DMS 273 treated with DMSO at 0.1 percent for 48 hours (cell line): ENCODE measurements at regions not wholly inside any gene's neighbourhood (a gene's known extent, or its start where the extent isn't known, plus 50 kb on each side); places are given as distances from the start of the nearest gene placed in this dataset.

Source experiments
- DNase-seq: peaks from one replicate; lab custom pipeline; 2025; lab: John Stamatoyannopoulos, UW

DNA sequence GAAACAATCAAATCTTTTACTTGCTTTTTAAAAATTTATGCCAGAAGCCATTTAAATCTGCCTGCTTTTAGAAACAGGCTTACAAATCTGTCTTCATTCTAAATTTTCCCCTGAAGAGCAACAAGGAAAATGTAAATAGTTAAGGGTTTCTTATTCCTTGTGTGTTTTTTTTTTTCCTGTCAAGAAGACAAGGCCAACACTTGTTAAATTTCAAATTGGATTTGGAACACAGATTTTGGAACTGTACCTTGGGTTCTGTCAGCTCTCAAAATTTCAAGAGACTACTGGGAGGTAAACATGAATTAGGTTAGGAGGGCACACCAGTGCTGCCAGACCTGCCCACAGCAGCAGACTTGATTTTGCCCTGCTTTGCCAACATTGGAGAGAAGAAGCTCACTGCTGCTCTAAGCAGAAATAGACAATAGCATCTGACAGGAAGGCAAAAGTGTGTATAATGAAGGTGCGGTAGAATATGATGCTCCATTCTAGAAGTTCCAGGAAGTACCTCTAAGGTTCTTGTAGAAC lies 121.7 kb downstream of the NHLRC3 start:
- DNase-seq: no peak

- DNase-seq: no peak
Measured at GRCh38 chr13:39167018-39167417, 128.8 kb downstream of the NHLRC3 start.

- DNase-seq: no peak
Measured at GRCh38 chr13:39170711-39171110, 132.5 kb downstream of the NHLRC3 start.

DNA sequence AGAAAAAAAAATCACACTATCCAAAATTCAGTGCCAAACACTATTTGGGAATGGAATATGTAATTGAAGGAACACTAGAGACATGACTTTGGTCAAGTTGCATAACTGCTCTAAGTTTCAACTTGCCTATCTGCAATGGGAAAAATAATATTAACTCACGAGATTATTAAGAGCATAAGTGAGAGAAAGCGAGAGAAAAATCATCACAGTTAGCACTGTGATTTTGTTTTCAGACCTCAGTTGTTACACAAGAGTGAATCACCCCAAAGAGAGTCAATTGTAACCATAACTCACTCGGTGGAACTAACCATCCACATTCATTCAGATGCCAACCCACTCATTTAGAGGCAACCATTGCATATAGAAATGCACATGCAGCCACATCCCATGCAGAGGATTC lies 147.1 kb downstream of the NHLRC3 start:
- no peak for DNase-seq

- no peak for DNase-seq
Measured at GRCh38 chr13:39186205-39186875, 148.1 kb downstream of the NHLRC3 start.

GRCh38 chr13:39189778-39190177 lies 151.5 kb downstream of the NHLRC3 start:
- no peak for DNase-seq

- DNase-seq: no peak
Measured at GRCh38 chr13:39196965-39197646, 158.8 kb downstream of the NHLRC3 start.

GRCh38 chr13:39197647-39198007 lies 159.4 kb downstream of the NHLRC3 start:
- no peak for DNase-seq

DNA sequence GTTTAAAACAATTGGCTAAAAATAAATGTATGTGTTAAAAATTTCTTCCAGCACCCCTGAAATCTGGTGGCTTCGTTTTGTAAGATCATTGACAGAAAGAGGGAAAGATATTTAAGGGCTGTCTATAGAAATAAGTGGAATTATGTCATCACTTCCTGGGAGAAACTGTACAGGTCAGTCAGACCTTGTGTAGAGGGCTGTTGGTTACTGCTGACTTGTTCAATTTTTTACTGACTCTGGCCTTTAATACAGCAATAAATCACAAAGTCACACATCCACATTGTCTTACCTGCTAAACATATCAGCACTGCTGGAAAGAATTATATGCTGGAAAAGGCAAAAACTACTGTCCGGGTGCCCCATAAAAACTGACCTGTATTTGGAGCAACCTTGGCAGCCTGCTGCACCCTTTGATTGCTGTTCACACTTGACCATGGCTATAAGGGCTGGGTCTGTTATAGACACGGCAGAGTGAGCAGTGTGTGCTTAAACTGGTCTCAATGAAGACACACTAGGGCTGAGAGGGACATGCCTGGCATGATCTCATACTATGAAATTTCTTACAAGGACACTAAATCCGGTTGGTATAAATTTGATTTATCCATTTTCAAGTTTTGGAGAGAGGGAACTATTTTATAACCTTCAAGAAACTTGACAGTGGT lies 162.1 kb downstream of the NHLRC3 start:
- DNase-seq: no peak

DNA sequence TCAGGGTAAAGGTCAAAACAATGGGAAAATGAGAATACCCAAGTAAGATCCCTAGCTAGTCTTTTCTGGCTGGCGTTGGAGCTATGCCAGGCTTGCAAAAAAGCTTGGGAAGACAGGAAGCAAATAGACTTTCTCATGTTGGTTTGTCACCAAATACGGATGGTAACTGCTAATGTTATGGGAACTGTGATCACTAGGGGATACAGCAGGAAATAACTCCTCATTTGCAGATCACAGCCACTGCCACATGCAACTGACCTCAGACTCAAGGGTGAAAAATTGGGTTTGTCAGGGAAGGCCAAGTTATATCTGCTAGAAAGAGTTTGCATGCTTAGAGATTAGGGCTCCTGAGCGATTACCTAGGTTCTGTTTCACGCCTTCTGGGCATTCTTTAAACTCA lies 162.9 kb downstream of the NHLRC3 start:
- no peak for DNase-seq

DNA sequence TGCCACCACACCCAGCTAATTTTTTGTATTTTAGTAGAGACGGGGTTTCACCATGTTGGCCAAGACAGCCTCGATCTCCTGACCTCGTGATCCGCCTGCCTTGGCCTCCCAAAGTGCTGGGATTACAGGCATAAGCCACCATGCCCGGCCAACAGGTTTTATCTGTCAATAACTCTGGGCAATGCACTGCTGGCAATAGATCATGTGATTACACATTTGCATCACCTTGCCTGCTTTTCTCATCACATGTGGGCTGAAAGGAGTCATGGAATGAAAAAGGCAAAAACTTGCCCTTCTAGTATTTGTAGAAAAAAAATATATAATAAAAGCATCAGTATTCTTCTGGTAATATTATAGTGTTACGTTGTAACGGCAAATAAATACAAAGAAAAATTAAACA lies 164.5 kb downstream of the NHLRC3 start:
- DNase-seq: no peak

- no peak for DNase-seq
Measured at GRCh38 chr13:39208636-39209035, 170.4 kb downstream of the NHLRC3 start.

DNA sequence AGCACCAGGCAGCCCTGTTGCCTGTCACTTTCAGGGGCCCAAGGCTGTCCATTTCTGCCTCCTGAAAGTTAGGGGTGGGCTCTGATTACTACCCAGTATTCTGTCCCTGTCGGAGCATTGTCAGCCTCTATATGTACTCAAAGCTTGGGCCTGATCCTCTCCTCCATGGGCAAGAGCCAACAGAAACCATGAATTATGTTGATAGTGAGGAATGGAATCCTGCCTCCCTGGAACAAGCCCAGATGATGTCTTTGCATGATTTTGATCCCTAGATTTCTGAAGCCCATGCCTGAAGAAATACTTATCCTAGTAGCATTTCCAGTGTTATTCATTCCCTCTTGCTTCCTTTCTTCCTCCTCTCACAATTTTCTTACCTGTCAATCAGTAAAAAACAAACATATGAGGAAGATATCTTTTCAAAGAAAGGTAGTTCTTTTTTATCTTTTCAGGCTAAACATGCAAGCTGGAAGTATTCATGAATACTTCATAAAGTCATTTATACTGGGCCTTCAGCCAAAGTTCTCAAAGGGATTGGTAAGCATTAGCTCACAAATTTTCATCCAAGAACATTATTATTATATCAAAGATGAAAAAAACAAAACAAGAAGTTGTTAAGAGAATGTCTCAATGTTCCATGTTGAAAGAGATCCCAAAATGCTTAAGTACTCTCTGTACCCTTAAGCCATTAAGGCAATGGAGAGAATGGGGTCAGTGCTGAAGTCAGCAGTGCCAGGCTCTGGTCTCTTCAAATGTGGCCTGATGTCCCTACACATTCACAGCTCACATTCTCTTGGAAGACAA lies 171.7 kb downstream of the NHLRC3 start:
- DNase-seq: no peak

GRCh38 chr13:39210961-39211534 lies 172.8 kb downstream of the NHLRC3 start:
- no peak for DNase-seq

- no peak for DNase-seq
Measured at GRCh38 chr13:39215971-39216370, 177.7 kb downstream of the NHLRC3 start.

DNA sequence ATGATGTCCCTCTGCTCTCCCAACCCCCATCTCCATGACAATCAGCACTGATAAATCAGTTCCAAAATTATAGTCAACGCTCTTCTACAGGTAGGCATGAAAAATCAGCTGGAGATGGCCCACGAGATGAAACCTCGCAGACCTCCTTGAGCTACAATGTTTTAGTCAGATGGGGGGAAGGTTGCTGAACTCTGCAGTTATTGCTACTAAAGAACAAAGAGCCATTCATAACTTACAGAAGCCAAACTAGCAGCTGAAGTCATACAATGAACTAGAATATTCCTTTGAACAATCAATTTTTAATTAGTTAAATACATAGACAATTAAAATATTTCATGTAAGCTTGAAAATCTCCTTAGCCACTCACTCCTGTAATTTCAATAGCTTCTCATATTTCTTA lies 179.2 kb downstream of the NHLRC3 start:
- DNase-seq: no peak

- no peak for DNase-seq
Measured at GRCh38 chr13:39224671-39225240, 186.5 kb downstream of the NHLRC3 start.

GRCh38 chr13:39225860-39226259 lies 187.6 kb downstream of the NHLRC3 start:
- no peak for DNase-seq

GRCh38 chr13:39226359-39226758 lies 188.1 kb downstream of the NHLRC3 start:
- DNase-seq: no peak

- DNase-seq: no peak
Measured at GRCh38 chr13:39232401-39232980, 194.2 kb downstream of the NHLRC3 start.

GRCh38 chr13:39232999-39233398 lies 194.7 kb downstream of the NHLRC3 start:
- DNase-seq: no peak
